ENCODE measurements at regions not wholly inside any gene's neighbourhood (a gene's known extent, or its start where the extent isn't known, plus 50 kb on each side); places are given as distances from the start of the nearest gene placed in this dataset.

DNA sequence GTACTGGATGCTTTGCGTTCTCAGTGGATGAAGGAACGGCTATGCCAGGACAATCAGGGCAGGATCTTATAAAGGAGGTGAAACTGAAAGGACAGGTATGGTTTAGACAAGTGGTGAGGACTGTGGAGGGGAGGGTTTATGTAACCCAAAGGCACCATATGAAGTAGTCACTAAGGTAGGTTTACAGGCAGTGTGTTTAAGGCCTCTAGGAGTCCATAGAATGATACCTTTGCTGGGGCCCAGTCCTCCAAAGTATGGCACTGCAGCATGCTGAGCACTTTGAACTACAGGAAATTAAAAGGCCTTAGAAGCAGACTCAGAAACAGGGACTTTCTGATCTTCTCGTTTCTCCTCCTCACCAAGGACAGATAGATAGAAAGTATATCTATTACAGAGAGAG is 304.7 kb upstream of the USP25 start:
- no peak for DNase-seq (ENCODE audit: low spot score)
- TF ChIP-seq, protein P1, sequence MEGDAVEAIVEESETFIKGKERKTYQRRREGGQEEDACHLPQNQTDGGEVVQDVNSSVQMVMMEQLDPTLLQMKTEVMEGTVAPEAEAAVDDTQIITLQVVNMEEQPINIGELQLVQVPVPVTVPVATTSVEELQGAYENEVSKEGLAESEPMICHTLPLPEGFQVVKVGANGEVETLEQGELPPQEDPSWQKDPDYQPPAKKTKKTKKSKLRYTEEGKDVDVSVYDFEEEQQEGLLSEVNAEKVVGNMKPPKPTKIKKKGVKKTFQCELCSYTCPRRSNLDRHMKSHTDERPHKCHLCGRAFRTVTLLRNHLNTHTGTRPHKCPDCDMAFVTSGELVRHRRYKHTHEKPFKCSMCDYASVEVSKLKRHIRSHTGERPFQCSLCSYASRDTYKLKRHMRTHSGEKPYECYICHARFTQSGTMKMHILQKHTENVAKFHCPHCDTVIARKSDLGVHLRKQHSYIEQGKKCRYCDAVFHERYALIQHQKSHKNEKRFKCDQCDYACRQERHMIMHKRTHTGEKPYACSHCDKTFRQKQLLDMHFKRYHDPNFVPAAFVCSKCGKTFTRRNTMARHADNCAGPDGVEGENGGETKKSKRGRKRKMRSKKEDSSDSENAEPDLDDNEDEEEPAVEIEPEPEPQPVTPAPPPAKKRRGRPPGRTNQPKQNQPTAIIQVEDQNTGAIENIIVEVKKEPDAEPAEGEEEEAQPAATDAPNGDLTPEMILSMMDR (IDR thresholded peaks at IDR 0.05; ENCODE audit: extremely low read depth, insufficient read depth, missing control alignments): no peak
- in situ Hi-C loops (cut with MboI; ENCODE audit: low pct_unique_long_range_greater_than_20kb, low sequenced_read_pairs, unreplicated experiment): no loop called here

DNA sequence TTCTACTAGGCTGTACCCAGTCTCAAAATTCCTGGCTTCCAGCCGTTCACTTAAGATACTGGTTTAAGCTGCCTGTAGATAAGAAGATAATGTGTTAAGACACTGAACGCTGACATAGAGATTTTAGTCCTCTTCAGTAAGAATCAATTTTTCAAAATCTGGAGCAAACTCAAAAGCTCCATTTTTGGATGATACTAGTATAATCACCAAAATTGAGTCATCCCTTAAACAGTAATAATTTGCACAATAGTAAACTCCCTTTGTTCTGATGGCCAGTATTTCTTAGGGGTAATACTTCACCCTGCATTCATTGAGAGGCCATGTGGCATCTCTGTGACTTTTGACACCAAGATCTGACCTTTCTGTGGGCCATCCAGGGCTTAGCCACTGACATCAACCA is 299.8 kb upstream of the USP25 start:
- in situ Hi-C loops (cut with MboI; ENCODE audit: low pct_unique_long_range_greater_than_20kb, low sequenced_read_pairs, unreplicated experiment): no loop called here
- TF ChIP-seq, protein P1 (IDR thresholded peaks at IDR 0.05; ENCODE audit: extremely low read depth, insufficient read depth, missing control alignments): no peak
- DNase-seq (ENCODE audit: low spot score): no peak

- TF ChIP-seq, protein P1 (IDR thresholded peaks at IDR 0.05; ENCODE audit: extremely low read depth, insufficient read depth, missing control alignments): no peak
- in situ Hi-C loops (cut with MboI; ENCODE audit: low pct_unique_long_range_greater_than_20kb, low sequenced_read_pairs, unreplicated experiment): no loop called here
- no peak for DNase-seq (ENCODE audit: low spot score)
Measured at GRCh38 chr21:15430577-15430976, 299.2 kb upstream of the USP25 start.

DNA sequence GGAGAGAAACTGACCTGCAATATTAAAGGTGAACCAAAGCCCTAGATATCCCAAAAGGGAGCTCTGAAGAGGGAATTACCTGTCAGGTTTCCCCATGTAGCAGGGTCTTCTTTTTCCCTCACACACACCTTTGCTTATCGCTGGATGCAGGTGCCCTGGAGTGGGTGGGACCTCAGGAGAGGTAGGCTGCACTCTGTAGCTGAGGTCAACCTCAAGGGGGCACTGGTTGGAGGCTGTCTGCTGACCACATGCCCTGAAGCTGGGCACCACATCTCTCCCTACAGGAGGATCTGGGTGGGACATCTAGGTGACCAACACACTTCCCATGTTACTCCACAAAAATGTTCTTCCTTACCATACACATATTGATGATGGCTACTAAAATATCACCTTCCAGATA is 298.7 kb upstream of the USP25 start:
- no peak for DNase-seq (ENCODE audit: low spot score)
- TF ChIP-seq, protein P1 (IDR thresholded peaks at IDR 0.05; ENCODE audit: extremely low read depth, insufficient read depth, missing control alignments): no peak
- in situ Hi-C loops (cut with MboI; ENCODE audit: low pct_unique_long_range_greater_than_20kb, low sequenced_read_pairs, unreplicated experiment): no loop called here

DNA sequence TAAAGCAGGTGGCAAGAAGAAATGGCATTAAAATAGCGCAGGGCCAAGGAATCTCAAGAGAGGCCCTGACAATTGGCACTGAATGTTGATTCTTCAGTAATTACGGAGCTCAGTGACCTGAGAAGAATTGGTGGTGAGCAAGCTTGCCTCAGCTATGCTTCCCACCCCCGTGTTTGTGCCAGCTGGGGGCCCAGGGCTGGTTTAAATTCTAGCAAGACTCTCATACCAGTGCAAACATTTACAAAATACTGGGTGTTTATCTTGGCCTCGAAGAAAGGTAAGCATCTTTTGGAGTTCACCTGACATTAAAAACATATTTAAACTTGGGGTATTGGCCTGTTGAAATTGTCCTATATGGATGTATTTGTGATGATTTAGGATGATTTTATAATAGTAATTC is 296.7 kb upstream of the USP25 start:
- TF ChIP-seq, protein P1 (IDR thresholded peaks at IDR 0.05; ENCODE audit: extremely low read depth, insufficient read depth, missing control alignments): no peak
- DNase-seq (ENCODE audit: low spot score): no peak
- in situ Hi-C loops (cut with MboI; ENCODE audit: low pct_unique_long_range_greater_than_20kb, low sequenced_read_pairs, unreplicated experiment): no loop called here

- TF ChIP-seq, protein P1 (IDR thresholded peaks at IDR 0.05; ENCODE audit: extremely low read depth, insufficient read depth, missing control alignments): no peak
- no peak for DNase-seq (ENCODE audit: low spot score)
- in situ Hi-C loops (cut with MboI; ENCODE audit: low pct_unique_long_range_greater_than_20kb, low sequenced_read_pairs, unreplicated experiment): no loop called here
Measured at GRCh38 chr21:15434163-15434905, 295.4 kb upstream of the USP25 start.
